Stimulated activated CD4-positive, alpha-beta T cell treated with anti-CD3 and anti-CD28 coated beads, Interleukin-15, amount 100 ng/mL, for 48 hours (primary cell): ENCODE measurements at regions not wholly inside any gene's neighbourhood (a gene's known extent, or its start where the extent isn't known, plus 50 kb on each side); places are given as distances from the start of the nearest gene placed in this dataset.

Experiments
- DNase-seq, 2 donors: peaks; one replicate each; pipeline ENCODE4 v3.0.0-alpha.2; 2020; ENCODE audit warnings: low read depth in 2 of 2

DNA sequence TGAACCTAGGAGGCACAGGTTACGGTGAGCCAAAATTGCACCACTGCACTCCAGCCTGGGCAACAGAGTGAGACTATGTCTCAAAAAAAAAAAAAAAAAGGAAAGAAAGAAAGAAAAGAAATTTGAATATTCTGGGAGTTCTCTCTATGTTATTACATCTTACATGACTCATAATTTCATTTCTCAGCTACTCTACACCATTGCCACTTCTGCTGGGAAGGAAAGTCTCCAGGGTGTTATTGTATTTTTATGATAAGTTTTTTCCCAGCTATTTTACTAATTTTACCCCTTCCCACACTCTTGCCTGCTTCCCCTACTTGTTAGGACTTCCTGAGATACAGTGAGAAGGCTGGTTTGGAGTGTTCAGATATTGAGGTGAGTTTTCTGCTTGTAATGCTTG, 69.7 kb upstream of the UMPS start:
- DNase-seq, result no peak

GRCh38 chr3:124663690-124664089, 66.6 kb upstream of the UMPS start:
- DNase-seq, result no peak

DNA sequence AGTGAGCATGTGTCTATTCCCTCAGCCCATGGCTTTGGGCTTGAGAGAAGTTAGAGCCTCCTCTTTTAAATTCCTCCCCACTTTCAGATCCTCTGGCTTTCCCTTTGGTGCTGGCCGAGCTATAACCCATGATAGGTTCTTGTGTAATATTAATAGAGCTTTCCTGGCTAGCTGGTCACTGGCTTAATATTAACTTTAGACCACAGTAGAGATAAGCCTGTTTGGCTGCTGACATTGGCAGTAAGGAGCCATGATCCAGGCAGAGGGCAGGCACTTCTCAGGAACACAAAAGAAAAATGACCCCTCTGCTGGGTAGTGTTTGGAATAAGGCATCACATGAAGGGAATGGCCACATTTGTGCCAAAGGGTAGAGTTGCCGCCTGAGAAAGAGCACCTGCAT, 65.4 kb upstream of the UMPS start:
- no peak for DNase-seq

DNA sequence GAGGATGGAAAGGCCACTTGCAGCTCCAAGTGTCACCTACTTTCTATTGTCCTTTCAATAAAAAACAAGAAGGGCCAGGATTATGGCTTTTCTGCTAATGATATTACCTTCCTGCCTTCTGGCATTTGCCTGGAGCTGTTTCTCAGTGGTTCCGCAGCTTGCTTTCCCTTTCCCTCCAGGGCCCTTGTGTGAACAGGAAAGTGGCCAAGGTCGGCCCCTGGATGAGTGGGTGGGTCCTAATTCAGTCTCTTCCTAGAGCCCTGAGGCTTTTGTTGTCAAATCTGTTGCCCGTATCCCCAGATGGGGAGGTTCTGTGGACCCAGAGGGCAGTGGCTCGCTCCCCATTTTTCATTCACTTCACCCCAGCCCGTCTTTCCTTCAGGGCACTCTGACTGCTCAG, 64.2 kb upstream of the UMPS start:
- DNase-seq, result no peak

DNA sequence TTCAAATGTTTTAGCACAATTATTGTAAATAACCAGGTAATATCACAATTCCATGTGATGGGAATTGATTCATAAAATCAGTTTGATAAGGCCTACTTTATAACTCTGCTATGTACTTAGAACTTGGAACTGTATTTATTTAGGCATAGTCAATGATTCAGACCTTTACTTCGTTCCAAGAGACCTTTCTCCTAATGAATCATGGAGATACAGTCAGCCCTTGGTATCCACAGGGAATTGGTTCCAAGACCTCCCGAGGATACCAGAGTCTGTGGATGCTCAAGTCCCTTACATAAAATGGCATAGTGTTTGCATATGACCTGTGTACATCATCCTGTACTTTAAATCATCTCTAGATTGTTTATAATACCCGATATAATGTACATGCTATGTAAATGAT, 60.8 kb upstream of the UMPS start:
- DNase-seq, result no peak

DNA sequence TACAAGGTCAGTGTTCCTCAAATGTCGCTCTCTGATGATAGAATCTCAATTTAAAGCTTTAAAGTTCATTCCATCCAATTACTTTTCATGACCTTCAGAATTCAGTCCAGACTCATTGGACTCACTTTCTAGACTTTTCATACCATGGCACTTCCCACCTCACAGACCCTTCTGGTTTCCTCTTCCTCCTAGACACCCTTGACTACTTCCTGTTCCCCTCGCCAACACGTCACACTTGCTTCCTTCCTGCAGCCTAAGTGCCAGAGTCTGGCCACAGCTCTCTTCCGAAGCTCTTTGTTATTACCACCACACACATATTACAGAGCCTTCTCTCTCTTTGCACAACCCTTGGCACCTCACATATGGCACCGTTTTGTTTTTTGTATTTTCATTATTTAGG, 59.1 kb upstream of the UMPS start:
- DNase-seq, result no peak

DNA sequence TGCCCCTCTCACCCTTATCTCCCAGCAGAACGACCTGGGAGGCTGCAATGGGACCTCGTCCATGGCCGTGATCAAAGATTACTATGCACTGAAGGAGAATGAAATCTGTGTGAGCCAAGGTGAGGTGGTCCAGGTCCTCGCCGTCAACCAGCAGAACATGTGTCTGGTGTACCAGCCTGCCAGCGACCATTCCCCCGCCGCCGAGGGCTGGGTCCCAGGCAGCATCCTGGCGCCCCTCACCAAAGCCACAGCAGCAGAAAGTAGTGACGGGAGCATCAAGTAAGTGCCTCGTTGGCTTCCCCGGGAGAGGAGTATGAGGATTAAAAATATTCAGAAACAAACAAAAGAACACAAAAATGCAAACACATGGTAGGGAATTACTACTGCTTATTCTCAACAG, 55.9 kb upstream of the UMPS start:
- DNase-seq, result no peak

DNA sequence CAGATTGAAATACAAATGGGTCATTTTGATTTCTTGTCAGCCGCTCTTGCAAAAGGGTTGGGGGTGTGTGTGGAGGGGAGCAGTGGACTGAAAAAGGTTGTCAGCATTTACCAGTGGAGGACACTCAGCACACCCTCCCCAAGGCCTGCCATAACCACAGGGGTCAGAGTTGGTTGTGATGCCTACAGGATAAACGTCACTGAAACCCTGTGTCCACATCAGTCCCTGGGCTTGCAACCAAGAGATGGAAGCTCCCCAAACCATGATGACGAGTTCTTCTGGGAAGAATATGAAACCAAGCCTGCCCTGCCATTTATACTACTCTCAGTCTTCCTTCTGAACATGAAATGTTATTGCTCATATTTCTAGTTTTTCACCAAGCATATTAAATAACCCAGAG, 54.0 kb upstream of the UMPS start:
- no peak for DNase-seq

- no peak for DNase-seq
Measured at GRCh38 chr3:124679048-124679638, 51.1 kb upstream of the UMPS start.
